SK-N-SH (cell line): ENCODE measurements at regions not wholly inside any gene's neighbourhood (a gene's known extent, or its start where the extent isn't known, plus 50 kb on each side); places are given as distances from the start of the nearest gene placed in this dataset.
A peak's percentile ranks its signal among the peaks of the same experiment; 100 is the strongest.

Experiments used
- CTCF ChIA-PET: fragments of 300-600, 350-600 bp; formaldehyde crosslinking; extraction: SDS; loops from one replicate; lab custom pipeline; 2021; lab: Yijun Ruan, JAX
- POLR2A ChIA-PET: fragments of 350-600 bp; sonication (Branson Sonifier 250); formaldehyde crosslinking; extraction: SDS; loops from one replicate; lab custom pipeline; 2020; ENCODE audit warnings: antibody characterized with exemption, inconsistent platforms; lab: Yijun Ruan, JAX
- DNase-seq: peaks from one replicate; pipeline ENCODE4 v3.0.0; 2012
- H2AFZ ChIP-seq: fragments of 200-600 bp; sonication (generic); 2 replicates; pipeline ENCODE4 v1.8.1; 2016; ENCODE audit warnings: antibody characterized with exemption, mild to moderate bottlenecking, low read depth
- H3F3A ChIP-seq: fragments of 200-600 bp; sonication (generic); replicated peaks from 2 replicates; pipeline ENCODE3; 2016; ENCODE audit warnings: antibody characterized with exemption, mild to moderate bottlenecking; ENCODE audit not compliant: insufficient read depth
- H3K27ac ChIP-seq, 2 experiments: fragments of 200-500 bp in 1 of 2; fragments of 200-600 bp in 1 of 2; sonication (Bioruptor generic) in 1 of 2; sonication (generic), shearing (Covaris generic) in 1 of 2; 2 replicates each; pipeline versions ENCODE4 v1.5.1 to v1.6.1; 2014 to 2016; ENCODE audit warnings: low read depth in 2 of 2, inconsistent platforms in 1 of 2, low read length in 1 of 2, mild to moderate bottlenecking in 1 of 2, mixed read lengths in 1 of 2
- H3K27me3 ChIP-seq: fragments of 200-600 bp; sonication (generic), shearing (Covaris generic); 2 replicates; pipeline ENCODE4 v1.6.1; 2016; ENCODE audit warnings: mixed run types; ENCODE audit not compliant: insufficient read depth
- H3K36me3 ChIP-seq, 2 experiments: fragments of 200-500 bp in 1 of 2; fragments of 200-600 bp in 1 of 2; sonication (Bioruptor generic) in 1 of 2; sonication (generic) in 1 of 2; replicated peaks in 1 of 2; 2 replicates each; pipeline versions ENCODE3 to v1.5.1; 2014 to 2016; ENCODE audit warnings: low read length in 1 of 2, mild to moderate bottlenecking in 1 of 2; ENCODE audit not compliant: insufficient read depth in 2 of 2, control insufficient read depth in 1 of 2
- H3K4me1 ChIP-seq, 2 experiments: fragments of 200-500 bp in 1 of 2; fragments of 200-600 bp in 1 of 2; sonication (Bioruptor generic) in 1 of 2; sonication (generic), shearing (Covaris generic) in 1 of 2; 2 replicates each; pipeline versions ENCODE4 v1.5.1 to v1.6.1; 2014 to 2016; ENCODE audit warnings: low read depth in 1 of 2, low read length in 1 of 2, mixed run types in 1 of 2; ENCODE audit not compliant: insufficient read depth in 2 of 2, control insufficient read depth in 1 of 2
- H3K4me2 ChIP-seq: fragments of 200-600 bp; sonication (generic), shearing (Covaris generic); 2 replicates; pipeline ENCODE4 v1.6.1; 2017; ENCODE audit warnings: mixed run types
- H3K4me3 ChIP-seq, 2 experiments: fragments of 200-500 bp in 1 of 2; fragments of 200-600 bp in 1 of 2; sonication (Bioruptor generic) in 1 of 2; sonication (generic), shearing (Covaris generic) in 1 of 2; 2 replicates each; pipeline versions ENCODE4 v1.5.1 to v1.8.1; 2014 to 2016; ENCODE audit warnings: low read depth in 2 of 2, inconsistent platforms in 1 of 2, low read length in 1 of 2, mild to moderate bottlenecking in 1 of 2, mixed read lengths in 1 of 2, moderate library complexity in 1 of 2
- H3K79me2 ChIP-seq: fragments of 200-600 bp; sonication (generic); 2 replicates; pipeline ENCODE4 v1.8.1; 2017; ENCODE audit warnings: mild to moderate bottlenecking; ENCODE audit not compliant: insufficient read depth
- H3K9ac ChIP-seq: fragments of 200-600 bp; sonication (generic); 2 replicates; pipeline ENCODE4 v1.6.1; 2017; ENCODE audit warnings: mixed run types
- H3K9me2 ChIP-seq: fragments of 200-600 bp; sonication (generic); 2 replicates; pipeline ENCODE4 v1.6.1; 2017; ENCODE audit warnings: mixed run types
- H3K9me3 ChIP-seq: fragments of 200-600 bp; sonication (generic); 2 replicates; pipeline ENCODE4 v1.6.1; 2017; ENCODE audit warnings: mixed run types, mild to moderate bottlenecking, moderate library complexity
- H4K20me1 ChIP-seq: fragments of 200-600 bp; sonication (generic); 2 replicates; pipeline ENCODE4 v1.6.1; 2017; ENCODE audit warnings: mild to moderate bottlenecking, mixed run types; ENCODE audit not compliant: insufficient read depth
- CHD2 ChIP-seq: fragments of 150-350 bp; IDR thresholded peaks from 2 replicates; pipeline ENCODE4 v1.6.1; 2018; ENCODE audit warnings: low read length; ENCODE audit not compliant: partially characterized antibody
- CTCF ChIP-seq: fragments of 200-600 bp; sonication (generic); IDR thresholded peaks from 2 replicates; pipeline ENCODE4 v1.6.1; 2017; ENCODE audit warnings: antibody characterized with exemption, mild to moderate bottlenecking, moderate library complexity
- EP300 ChIP-seq, 2 experiments: IDR thresholded peaks; 2 replicates each; pipeline versions ENCODE4 v1.4.0 to v1.6.1; 2012; ENCODE audit warnings: borderline replicate concordance in 1 of 2, low read depth in 1 of 2, low read length in 1 of 2
- EZH2phosphoT487 ChIP-seq: fragments of 200-600 bp; sonication (generic); IDR thresholded peaks from 2 replicates; pipeline ENCODE4 v1.6.1; 2017; ENCODE audit warnings: low read depth, mixed run types, mild to moderate bottlenecking, antibody characterized with exemption, moderate library complexity, borderline replicate concordance
- FOXJ3 ChIP-seq: sonication (generic); formaldehyde crosslinking; IDR thresholded peaks from 2 replicates; pipeline ENCODE4 v1.5.1; 2020; ENCODE audit warnings: mild to moderate bottlenecking, missing genetic modification reagents
- FOXM1 ChIP-seq: IDR thresholded peaks from 2 replicates; pipeline ENCODE4 v1.4.0; 2012; ENCODE audit warnings: low read depth, mild to moderate bottlenecking
- GATA2 ChIP-seq: sonication (generic); formaldehyde crosslinking; IDR thresholded peaks from 2 replicates; pipeline ENCODE4 v1.5.0; 2020; ENCODE audit warnings: mild to moderate bottlenecking, missing genetic modification reagents
- JUND ChIP-seq: IDR thresholded peaks from 2 replicates; pipeline ENCODE4 v1.4.0; 2012
- MAX ChIP-seq: IDR thresholded peaks from 2 replicates; pipeline ENCODE4 v1.4.0; 2012; ENCODE audit warnings: low read depth
- MEF2A ChIP-seq: IDR thresholded peaks from 2 replicates; pipeline ENCODE4 v1.4.0; 2012; ENCODE audit warnings: low read depth, borderline replicate concordance
- MXI1 ChIP-seq: IDR thresholded peaks from 2 replicates; pipeline ENCODE4 v1.6.1; 2012; ENCODE audit warnings: mild to moderate bottlenecking, low read depth, low read length, improper control_type of control experiment
- POLR2AphosphoS5 ChIP-seq: IDR thresholded peaks from 2 replicates; pipeline ENCODE4 v1.6.1; 2012; ENCODE audit warnings: low read depth, low read length
- RAD21 ChIP-seq: IDR thresholded peaks from 2 replicates; pipeline ENCODE4 v1.6.1; 2012; ENCODE audit warnings: mild to moderate bottlenecking, low read length
- RCOR1 ChIP-seq: fragments of 150-350 bp; IDR thresholded peaks from 2 replicates; pipeline ENCODE4 v1.6.1; 2017; ENCODE audit warnings: antibody characterized with exemption, low read length
- SIN3A ChIP-seq: IDR thresholded peaks from 2 replicates; pipeline ENCODE4 v1.6.1; 2012; ENCODE audit warnings: low read depth, mild to moderate bottlenecking, low read length, moderate library complexity, borderline replicate concordance
- SMC3 ChIP-seq: IDR thresholded peaks from 2 replicates; pipeline ENCODE4 v1.6.1; 2012; ENCODE audit warnings: low read depth, low read length, improper control_type of control experiment
- YY1 ChIP-seq: IDR thresholded peaks from 2 replicates; pipeline ENCODE4 v1.4.0; 2012; ENCODE audit warnings: low read depth, mild to moderate bottlenecking
- TF ChIP-seq, protein P1 (sequence below): IDR thresholded peaks from 2 replicates; pipeline ENCODE4 v1.6.1; 2012; ENCODE audit warnings: mild to moderate bottlenecking, low read depth, low read length, moderate library complexity
- TF ChIP-seq, protein P2 (sequence below): IDR thresholded peaks from 2 replicates; pipeline ENCODE4; 2012
- TF ChIP-seq, protein P3 (sequence below): fragments of 150-350 bp; IDR thresholded peaks from 2 replicates; pipeline ENCODE4 v1.6.1; 2017; ENCODE audit warnings: antibody characterized with exemption, low read length, low read depth, borderline replicate concordance
- TF ChIP-seq, protein P4 (sequence below): fragments of 150-350 bp; IDR thresholded peaks from 2 replicates; pipeline ENCODE4 v1.6.1; 2016; ENCODE audit warnings: mild to moderate bottlenecking, low read depth, low read length
- TF ChIP-seq, protein P5 (sequence below): IDR thresholded peaks from 2 replicates; pipeline ENCODE4 v1.4.0; 2012; ENCODE audit warnings: low read depth, borderline replicate concordance

DNA sequence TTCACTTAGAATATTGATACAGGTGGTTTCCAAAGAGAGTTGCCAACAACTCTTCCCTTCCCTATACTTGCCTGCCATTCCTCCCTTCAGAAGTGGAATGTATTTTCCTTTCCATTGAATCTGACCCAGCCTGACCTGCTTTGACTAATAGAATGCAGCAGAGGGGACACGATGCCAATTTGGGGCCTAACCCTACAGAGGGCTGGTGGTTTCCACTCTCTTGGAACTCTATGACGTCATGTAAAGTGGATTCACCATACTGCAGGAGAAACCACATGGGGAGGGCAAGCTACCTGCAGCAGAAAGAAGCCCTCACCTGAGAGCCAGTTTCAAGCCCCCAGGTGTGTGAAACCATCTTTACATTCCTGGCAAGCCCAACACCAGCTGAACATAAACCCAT, 98.9 kb upstream of the TRIB2 start (continued):
- TF ChIP-seq, protein P1, sequence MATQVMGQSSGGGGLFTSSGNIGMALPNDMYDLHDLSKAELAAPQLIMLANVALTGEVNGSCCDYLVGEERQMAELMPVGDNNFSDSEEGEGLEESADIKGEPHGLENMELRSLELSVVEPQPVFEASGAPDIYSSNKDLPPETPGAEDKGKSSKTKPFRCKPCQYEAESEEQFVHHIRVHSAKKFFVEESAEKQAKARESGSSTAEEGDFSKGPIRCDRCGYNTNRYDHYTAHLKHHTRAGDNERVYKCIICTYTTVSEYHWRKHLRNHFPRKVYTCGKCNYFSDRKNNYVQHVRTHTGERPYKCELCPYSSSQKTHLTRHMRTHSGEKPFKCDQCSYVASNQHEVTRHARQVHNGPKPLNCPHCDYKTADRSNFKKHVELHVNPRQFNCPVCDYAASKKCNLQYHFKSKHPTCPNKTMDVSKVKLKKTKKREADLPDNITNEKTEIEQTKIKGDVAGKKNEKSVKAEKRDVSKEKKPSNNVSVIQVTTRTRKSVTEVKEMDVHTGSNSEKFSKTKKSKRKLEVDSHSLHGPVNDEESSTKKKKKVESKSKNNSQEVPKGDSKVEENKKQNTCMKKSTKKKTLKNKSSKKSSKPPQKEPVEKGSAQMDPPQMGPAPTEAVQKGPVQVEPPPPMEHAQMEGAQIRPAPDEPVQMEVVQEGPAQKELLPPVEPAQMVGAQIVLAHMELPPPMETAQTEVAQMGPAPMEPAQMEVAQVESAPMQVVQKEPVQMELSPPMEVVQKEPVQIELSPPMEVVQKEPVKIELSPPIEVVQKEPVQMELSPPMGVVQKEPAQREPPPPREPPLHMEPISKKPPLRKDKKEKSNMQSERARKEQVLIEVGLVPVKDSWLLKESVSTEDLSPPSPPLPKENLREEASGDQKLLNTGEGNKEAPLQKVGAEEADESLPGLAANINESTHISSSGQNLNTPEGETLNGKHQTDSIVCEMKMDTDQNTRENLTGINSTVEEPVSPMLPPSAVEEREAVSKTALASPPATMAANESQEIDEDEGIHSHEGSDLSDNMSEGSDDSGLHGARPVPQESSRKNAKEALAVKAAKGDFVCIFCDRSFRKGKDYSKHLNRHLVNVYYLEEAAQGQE = no peak
- TF ChIP-seq CHD2 (no peak), SMC3 (no peak), FOXM1 (no peak), RCOR1 (no peak), EP300 (IDR thresholded peaks at IDR 0.05; ENCODE audit: borderline replicate concordance in 1 of 2, low read depth in 1 of 2, low read length in 1 of 2) (no peak), JUND (no peak), EZH2phosphoT487 (no peak), SIN3A (no peak), GATA2 (no peak)
- TF ChIP-seq, protein P2, sequence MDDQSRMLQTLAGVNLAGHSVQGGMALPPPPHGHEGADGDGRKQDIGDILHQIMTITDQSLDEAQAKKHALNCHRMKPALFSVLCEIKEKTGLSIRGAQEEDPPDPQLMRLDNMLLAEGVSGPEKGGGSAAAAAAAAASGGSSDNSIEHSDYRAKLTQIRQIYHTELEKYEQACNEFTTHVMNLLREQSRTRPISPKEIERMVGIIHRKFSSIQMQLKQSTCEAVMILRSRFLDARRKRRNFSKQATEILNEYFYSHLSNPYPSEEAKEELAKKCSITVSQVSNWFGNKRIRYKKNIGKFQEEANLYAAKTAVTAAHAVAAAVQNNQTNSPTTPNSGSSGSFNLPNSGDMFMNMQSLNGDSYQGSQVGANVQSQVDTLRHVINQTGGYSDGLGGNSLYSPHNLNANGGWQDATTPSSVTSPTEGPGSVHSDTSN = no peak
- TF ChIP-seq, protein P3, sequence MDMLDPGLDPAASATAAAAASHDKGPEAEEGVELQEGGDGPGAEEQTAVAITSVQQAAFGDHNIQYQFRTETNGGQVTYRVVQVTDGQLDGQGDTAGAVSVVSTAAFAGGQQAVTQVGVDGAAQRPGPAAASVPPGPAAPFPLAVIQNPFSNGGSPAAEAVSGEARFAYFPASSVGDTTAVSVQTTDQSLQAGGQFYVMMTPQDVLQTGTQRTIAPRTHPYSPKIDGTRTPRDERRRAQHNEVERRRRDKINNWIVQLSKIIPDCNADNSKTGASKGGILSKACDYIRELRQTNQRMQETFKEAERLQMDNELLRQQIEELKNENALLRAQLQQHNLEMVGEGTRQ = no peak

DNA sequence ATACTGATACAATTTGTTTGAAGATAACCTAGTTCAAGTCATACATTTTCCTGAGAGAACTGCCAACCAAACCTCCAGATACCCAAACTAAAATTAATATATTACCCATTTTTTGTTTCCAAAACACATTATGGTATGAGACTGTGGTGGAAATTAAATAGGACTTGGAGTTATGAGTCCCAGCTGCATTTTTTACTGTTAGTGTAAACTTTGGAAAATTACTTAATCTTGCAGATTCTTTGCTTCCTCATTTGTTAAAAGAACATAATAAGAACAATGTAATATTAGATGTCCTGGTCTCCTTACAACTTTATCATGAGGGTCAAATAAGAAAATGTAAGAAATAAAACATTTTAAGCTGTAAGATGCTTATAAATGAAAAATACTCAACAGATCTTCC, 98.2 kb upstream of the TRIB2 start:
- no peaks in the 10 kb centered on the region for H3K36me3 ChIP-seq
- H4K20me1 ChIP-seq = no peaks in the 10 kb centered on the region
- TF ChIP-seq MEF2A (no peak), EZH2phosphoT487 (no peak), RAD21 (no peak), SIN3A (no peak), MAX (no peak), FOXM1 (no peak), FOXJ3 (CRISPR knock-in tag) (no peak), CTCF (no peak), YY1 (no peak), MXI1 (no peak), POLR2AphosphoS5 (no peak)
- TF ChIP-seq, protein P4, sequence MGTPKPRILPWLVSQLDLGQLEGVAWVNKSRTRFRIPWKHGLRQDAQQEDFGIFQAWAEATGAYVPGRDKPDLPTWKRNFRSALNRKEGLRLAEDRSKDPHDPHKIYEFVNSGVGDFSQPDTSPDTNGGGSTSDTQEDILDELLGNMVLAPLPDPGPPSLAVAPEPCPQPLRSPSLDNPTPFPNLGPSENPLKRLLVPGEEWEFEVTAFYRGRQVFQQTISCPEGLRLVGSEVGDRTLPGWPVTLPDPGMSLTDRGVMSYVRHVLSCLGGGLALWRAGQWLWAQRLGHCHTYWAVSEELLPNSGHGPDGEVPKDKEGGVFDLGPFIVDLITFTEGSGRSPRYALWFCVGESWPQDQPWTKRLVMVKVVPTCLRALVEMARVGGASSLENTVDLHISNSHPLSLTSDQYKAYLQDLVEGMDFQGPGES = no peak
- TF ChIP-seq, protein P5, sequence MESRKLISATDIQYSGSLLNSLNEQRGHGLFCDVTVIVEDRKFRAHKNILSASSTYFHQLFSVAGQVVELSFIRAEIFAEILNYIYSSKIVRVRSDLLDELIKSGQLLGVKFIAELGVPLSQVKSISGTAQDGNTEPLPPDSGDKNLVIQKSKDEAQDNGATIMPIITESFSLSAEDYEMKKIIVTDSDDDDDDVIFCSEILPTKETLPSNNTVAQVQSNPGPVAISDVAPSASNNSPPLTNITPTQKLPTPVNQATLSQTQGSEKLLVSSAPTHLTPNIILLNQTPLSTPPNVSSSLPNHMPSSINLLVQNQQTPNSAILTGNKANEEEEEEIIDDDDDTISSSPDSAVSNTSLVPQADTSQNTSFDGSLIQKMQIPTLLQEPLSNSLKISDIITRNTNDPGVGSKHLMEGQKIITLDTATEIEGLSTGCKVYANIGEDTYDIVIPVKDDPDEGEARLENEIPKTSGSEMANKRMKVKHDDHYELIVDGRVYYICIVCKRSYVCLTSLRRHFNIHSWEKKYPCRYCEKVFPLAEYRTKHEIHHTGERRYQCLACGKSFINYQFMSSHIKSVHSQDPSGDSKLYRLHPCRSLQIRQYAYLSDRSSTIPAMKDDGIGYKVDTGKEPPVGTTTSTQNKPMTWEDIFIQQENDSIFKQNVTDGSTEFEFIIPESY = no peak
- H3K9me3 ChIP-seq = no peaks in the 10 kb centered on the region
- H3K4me3 ChIP-seq = no peak overlapping the region
- DNase-seq = no peak
- H3K9ac ChIP-seq = no peak overlapping the region
- no peaks in the 10 kb centered on the region for H3K9me2 ChIP-seq
- H3K4me2 ChIP-seq = no peak overlapping the region
- H2AFZ ChIP-seq = no peak overlapping the region
- H3F3A ChIP-seq = peaks cover 6% of the 10 kb centered on the region
- H3K27me3 ChIP-seq = no peaks in the 10 kb centered on the region
- H3K79me2 ChIP-seq = no peaks in the 10 kb centered on the region
- H3K4me1 ChIP-seq = peaks cover under 1 to 8% of the 10 kb centered on the region in 2 experiments; a peak in 2 of 4 replicates
- ChIA-PET POLR2A (no interaction called here), CTCF (interaction anchor here (0.6 to 0.8 kb wide), 2 partner anchors 9 to 54 kb away, joined by 3 to 4 read pairs; no protein-coding TSS in a partner anchor)
- peak overlapping the region in 1 of 2 experiments; percentile 85; a peak in 1 of 4 replicates for H3K27ac ChIP-seq
